ENCODE measurements at regions not wholly inside any gene's neighbourhood (a gene's known extent, or its start where the extent isn't known, plus 50 kb on each side); places are given as distances from the start of the nearest gene placed in this dataset.

- H3K4me3 ChIP-seq (ENCODE audit: control insufficient read depth, low read depth, low read length), result no peak overlapping the region
- DNase-seq (ENCODE audit: low read depth), result no peak
- no peak for TF ChIP-seq CTCF (conservative IDR thresholded peaks at IDR 0.05; ENCODE audit: control insufficient read depth, insufficient read depth, low read depth, low read length)
These were observed 339.6 kb upstream of the LRATD1 start for GRCh38 chr2:14292964-14293363.

DNA sequence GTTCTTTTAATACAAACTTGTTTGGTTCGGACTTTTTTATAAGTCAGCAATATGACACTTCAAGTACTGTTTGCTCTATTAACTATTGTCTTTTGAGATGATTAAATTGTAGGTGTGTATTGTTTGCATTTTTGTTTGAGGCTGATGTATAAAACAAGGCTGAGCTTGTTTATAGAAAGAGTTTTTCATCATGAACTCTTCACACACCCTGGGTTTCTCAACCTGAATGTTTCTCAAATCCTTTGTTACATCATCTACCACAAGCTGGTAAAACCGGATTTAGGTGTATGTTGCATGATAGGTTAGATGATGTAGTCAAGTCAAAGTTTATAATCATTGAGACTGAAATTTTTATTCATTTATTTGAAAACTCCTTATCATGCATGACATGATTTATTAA lies 335.2 kb upstream of the LRATD1 start:
- no peak for DNase-seq (ENCODE audit: low read depth)
- no peak overlapping the region for H3K4me3 ChIP-seq (ENCODE audit: control insufficient read depth, low read depth, low read length)
- TF ChIP-seq CTCF (conservative IDR thresholded peaks at IDR 0.05; ENCODE audit: control insufficient read depth, insufficient read depth, low read depth, low read length), result no peak

- TF ChIP-seq CTCF (conservative IDR thresholded peaks at IDR 0.05; ENCODE audit: control insufficient read depth, insufficient read depth, low read depth, low read length), result no peak
- no peak overlapping the region for H3K4me3 ChIP-seq (ENCODE audit: control insufficient read depth, low read depth, low read length)
- no peak for DNase-seq (ENCODE audit: low read depth)
These were observed 334.6 kb upstream of the LRATD1 start for GRCh38 chr2:14297906-14298305.

DNA sequence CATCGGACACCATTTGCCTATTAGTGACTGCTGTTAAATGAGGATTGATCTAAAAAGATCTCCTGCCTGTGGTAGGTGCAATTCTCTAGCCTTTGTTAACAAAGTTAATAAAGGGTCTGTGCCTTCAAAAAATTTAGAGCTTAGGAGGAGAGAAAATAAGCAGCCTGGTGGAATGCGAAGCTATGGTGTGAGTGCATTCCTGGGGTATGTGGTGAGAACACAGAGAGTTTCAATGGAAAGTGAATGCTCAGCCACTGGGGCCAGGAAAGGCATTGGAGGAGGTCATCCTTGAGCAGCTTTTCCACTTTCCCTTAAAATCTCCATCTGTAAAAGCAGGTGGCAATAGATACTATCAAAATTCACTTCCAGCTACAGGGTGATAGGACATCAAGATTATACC lies 331.2 kb upstream of the LRATD1 start:
- TF ChIP-seq CTCF (conservative IDR thresholded peaks at IDR 0.05; ENCODE audit: control insufficient read depth, insufficient read depth, low read depth, low read length), result no peak
- no peak for DNase-seq (ENCODE audit: low read depth)
- no peak overlapping the region for H3K4me3 ChIP-seq (ENCODE audit: control insufficient read depth, low read depth, low read length)

DNA sequence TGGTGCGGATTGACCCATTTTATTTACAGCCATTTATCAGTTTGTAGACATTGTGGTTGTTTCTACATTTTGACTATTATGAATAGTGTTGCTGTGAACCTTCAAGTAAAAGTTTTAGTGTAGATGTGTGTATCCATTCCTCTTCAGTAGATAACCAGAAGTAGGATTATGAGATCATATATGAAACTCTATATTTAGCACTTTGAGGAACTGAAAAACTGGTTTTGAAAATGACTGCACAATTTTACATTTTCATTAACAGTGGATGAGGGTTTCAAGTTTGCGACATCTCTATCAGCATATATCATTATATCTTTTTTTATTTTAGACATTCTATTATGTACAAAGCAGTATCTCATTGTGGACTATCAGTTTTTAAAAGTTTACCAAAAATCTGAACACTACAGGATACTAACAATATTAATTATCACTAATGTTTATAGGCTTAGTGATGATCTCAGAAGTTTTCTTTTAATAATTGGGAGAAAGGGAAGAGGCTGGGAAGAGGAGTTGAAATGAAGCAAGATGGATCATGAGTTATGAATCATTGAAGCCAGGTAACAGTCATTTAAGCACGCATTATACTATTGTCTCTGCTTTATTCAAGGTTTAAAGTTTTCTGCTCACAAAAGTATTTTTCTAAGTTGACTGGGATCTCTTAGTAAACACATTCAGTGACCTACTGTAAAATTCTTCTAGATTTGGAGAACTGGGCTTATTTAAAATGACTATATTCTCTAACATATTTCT lies 329.0 kb upstream of the LRATD1 start:
- TF ChIP-seq CTCF (conservative IDR thresholded peaks at IDR 0.05; ENCODE audit: control insufficient read depth, insufficient read depth, low read depth, low read length), result no peak
- no peak for DNase-seq (ENCODE audit: low read depth)

DNA sequence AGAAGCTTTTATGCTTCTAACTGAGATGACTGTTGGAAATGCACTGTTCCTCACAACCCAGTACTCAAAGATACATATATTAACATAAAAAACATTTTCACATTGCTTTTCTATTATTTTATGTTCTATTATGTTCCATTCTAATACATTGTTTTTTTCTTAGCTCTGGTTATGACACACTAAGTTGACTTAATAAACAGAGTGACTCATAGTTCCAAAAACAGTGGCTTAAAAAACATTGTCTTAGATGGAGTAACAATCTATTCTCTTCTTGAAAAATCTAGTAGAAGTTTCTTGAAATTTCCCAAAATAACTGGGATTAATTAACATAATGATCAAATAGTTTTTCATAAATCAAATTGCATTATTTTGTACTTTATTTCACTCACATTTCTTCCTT lies 328.2 kb upstream of the LRATD1 start:
- no peak for TF ChIP-seq CTCF (conservative IDR thresholded peaks at IDR 0.05; ENCODE audit: control insufficient read depth, insufficient read depth, low read depth, low read length)
- DNase-seq (ENCODE audit: low read depth), result peak; percentile 1
- H3K4me3 ChIP-seq (ENCODE audit: control insufficient read depth, low read depth, low read length), result no peak overlapping the region

More for the DNA sequence above, 329.0 kb upstream of the LRATD1 start:
- H3K4me3 ChIP-seq (ENCODE audit: control insufficient read depth, low read depth, low read length), result no peak overlapping the region

Data from fibroblast of mammary gland (primary cell).